HG02884 (cell line): ENCODE measurements at regions not wholly inside any gene's neighbourhood (a gene's known extent, or its start where the extent isn't known, plus 50 kb on each side); places are given as distances from the start of the nearest gene placed in this dataset.
"Not testable (repeated sequence)": the region's sequence is repeated elsewhere in the genome, so short reads cannot be mapped to it uniquely, and the experiment has no call there.

ENCODE experiments used
- ATAC-seq: cut with Tn5 transposase; IDR thresholded peaks from one replicate; pipeline ENCODE4 v1.9.1; 2021; ENCODE audit warnings: mild to moderate bottlenecking, moderate library complexity; ENCODE audit not compliant: unreplicated experiment

- no peak for ATAC-seq
These were observed 57.0 kb downstream of the RASL11A start for GRCh38 chr13:27327633-27328032.

GRCh38 chr13:27329210-27329609 lies 58.6 kb downstream of the RASL11A start:
- no peak for ATAC-seq

- ATAC-seq = no peak
These were observed 64.3 kb downstream of the RASL11A start for GRCh38 chr13:27334774-27335435.

- no peak for ATAC-seq
These were observed 65.5 kb downstream of the RASL11A start for GRCh38 chr13:27336014-27336673.

GRCh38 chr13:27338207-27338606 lies 67.6 kb downstream of the RASL11A start:
- ATAC-seq = no peak

GRCh38 chr13:27338816-27339215 lies 68.2 kb downstream of the RASL11A start:
- ATAC-seq = no peak

GRCh38 chr13:27339299-27339698 lies 68.7 kb downstream of the RASL11A start:
- no peak for ATAC-seq

- ATAC-seq = no peak
These were observed 71.0 kb downstream of the RASL11A start for GRCh38 chr13:27341616-27342015.

- no peak for ATAC-seq
These were observed 76.7 kb downstream of the RASL11A start for GRCh38 chr13:27347211-27347772.

- no peak for ATAC-seq
These were observed 76.0 kb upstream of the GTF3A start for GRCh38 chr13:27348461-27348860.

GRCh38 chr13:27349458-27349857 lies 75.0 kb upstream of the GTF3A start:
- ATAC-seq = no peak

- ATAC-seq = not testable (repeated sequence)
These were observed 73.6 kb upstream of the GTF3A start for GRCh38 chr13:27350825-27351224.

- ATAC-seq = no peak
These were observed 71.7 kb upstream of the GTF3A start for GRCh38 chr13:27352698-27353097.

GRCh38 chr13:27353166-27353583 lies 71.2 kb upstream of the GTF3A start:
- ATAC-seq = peak; percentile 97

GRCh38 chr13:27353708-27354107 lies 70.7 kb upstream of the GTF3A start:
- no peak for ATAC-seq

- ATAC-seq = no peak
These were observed 70.0 kb upstream of the GTF3A start for GRCh38 chr13:27354379-27354778.

- no peak for ATAC-seq
These were observed 68.5 kb upstream of the GTF3A start for GRCh38 chr13:27355894-27356293.

GRCh38 chr13:27358420-27358819 lies 66.0 kb upstream of the GTF3A start:
- no peak for ATAC-seq

GRCh38 chr13:27359199-27359821 lies 65.1 kb upstream of the GTF3A start:
- ATAC-seq = no peak

- no peak for ATAC-seq
These were observed 63.9 kb upstream of the GTF3A start for GRCh38 chr13:27360562-27360961.

GRCh38 chr13:27362064-27362751 lies 62.2 kb upstream of the GTF3A start:
- ATAC-seq = peak; percentile 75
